ENCODE measurements at regions not wholly inside any gene's neighbourhood (a gene's known extent, or its start where the extent isn't known, plus 50 kb on each side); places are given as distances from the start of the nearest gene placed in this dataset.
"Not testable (repeated sequence)": the region's sequence is repeated elsewhere in the genome, so short reads cannot be mapped to it uniquely, and the experiment has no call there.

DNA sequence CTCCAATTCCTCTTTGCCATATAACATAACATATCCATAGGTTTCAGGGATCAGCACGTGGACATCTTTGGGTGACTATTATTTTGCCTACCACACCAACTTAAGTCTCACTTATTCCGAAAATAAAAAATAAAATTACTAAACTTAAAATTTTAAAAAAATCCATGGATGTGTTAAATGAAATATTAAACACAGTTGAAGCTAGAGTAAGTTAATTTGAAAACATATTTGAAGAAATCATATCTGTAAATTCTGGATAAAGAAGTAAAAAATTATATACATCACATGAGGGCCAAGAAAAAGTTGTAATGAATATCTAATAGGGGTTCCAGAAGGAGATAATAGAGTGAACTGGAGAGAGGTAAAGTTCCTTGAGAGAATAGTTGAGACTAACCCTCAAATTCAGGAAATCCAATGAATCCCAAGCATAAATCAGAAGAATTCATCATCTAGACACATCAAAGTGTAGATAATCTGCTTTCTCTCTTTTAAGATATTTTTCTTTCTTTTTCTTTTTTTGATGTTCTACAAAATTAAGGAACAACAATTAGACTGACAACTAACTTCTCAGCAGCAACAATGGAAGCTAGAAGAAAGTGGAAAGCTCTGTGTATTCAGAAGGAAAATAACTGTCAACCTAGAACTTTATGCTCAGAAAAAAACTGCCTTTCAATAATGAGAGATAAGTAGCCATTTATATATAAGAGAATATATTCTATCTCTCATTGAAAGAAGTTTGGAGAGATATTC lies 147.4 kb downstream of the ABHD5 start:
- no peak for DNase-seq (ENCODE audit: low read depth)

DNA sequence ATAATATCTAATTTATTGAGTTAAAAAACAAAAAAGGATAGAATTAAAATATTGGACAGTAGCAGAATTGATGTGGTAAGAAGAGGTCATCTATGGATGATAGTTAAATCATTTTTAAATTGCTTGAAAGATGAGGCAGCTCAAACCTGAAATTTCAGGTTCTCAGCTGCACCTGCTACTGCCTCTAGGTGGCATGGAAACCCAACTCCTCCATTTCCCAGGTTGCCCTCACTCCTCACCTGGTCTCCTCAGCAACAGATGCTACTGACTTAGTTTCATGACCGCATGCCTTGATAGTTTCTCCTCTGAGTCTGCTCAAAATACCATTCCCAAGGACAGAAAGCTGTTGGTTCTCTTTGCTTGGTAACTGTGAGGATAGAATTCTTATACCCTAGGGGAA lies 148.1 kb downstream of the ABHD5 start:
- no peak for DNase-seq (ENCODE audit: low read depth)

DNA sequence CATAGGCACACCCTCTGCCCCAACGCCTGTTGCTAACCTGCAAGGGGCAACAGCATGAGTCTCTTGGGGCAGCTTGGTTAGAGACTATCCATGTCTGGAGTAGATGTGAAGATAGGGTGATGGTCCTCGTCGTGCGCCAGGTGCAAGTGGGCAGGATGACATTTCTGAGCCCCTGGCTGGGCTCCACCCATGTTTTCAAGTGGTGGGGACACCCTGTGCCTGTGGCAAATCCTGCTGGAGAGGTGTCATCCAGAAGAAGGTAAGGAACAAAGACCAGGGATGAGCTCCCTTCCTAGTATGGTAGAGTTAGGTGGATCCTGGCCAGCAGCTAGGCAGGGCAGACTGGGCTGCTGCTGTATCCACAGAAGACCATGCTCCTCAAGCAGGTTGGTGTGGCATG lies 152.6 kb downstream of the ABHD5 start:
- no peak for DNase-seq (ENCODE audit: low read depth)

DNA sequence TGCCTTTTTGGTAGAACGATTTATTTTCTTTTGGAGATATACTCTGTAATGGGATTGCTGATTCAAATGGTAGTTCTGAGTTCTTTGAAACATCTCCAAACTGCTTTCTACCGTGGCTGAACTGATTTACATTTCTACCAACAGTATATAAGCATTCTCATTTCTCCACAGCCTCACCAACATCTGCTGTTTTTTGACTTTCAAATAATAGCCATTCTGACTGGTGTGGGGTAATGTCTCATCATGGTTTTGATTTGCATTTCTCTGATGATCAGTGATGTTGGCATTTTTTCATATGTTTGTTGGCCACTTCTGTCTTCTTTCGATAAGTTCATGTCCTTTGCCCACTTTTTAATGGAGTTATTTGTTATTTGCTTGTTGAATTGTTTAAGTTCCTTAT lies 154.0 kb downstream of the ABHD5 start:
- no peak for DNase-seq (ENCODE audit: low read depth)

DNA sequence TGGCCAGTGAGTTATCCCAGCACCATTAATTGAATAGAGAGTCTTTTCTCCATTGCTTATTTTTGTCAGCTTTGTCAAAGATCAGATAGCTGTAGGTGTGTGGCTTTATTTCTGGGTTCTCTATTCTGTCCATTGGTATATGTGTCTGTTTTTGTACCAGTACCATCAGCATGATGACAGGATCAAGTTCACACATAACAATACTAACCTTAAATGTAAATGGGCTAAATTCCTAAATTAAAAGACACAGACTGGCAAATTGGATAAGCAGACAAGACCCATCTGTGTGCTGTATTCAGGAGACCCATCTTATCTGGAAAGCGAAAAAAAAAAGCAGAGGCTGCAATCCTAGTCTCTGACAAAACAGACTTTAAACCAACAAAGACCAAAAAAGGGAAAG lies 154.8 kb downstream of the ABHD5 start:
- DNase-seq (ENCODE audit: low read depth): not testable (repeated sequence)

DNA sequence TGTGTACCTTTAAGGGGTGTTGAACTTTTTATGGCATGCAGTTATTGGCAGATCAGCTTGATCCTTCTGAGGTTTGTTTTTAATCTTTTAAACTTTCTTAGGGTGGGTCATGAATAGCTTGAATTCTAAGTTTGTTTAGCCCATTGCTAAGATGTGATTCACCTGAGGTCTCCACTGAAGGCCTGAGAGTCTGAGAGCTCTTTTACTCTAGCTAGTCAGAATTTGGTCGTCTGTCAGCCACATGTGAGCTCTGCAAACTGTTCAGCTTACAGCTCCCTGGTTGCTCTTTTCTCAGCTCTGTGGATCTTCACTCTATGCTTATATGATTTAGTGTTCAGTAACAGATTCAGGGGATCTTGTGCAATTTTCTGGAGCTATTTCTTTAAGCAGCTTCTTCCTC lies 161.3 kb downstream of the ABHD5 start:
- DNase-seq (ENCODE audit: low read depth): no peak

DNA sequence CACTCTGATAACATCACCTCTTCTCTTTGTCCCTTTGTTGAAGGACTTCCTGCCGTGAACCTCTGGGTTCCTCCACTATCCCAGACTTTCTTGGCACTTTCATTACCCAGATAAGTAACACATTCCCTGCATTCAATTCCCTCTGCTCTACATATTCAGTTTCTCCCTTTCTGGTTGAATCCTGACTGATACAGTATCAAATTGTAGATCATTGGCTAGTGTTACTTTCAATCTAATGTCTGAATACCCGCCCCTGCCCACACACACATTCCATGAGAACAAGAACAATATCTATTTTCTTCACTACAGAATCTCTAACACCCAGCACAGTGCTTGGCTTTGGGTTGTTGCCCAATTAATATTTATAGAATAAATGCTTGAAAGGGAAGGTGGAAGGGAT lies 163.5 kb downstream of the ABHD5 start:
- no peak for DNase-seq (ENCODE audit: low read depth)

DNA sequence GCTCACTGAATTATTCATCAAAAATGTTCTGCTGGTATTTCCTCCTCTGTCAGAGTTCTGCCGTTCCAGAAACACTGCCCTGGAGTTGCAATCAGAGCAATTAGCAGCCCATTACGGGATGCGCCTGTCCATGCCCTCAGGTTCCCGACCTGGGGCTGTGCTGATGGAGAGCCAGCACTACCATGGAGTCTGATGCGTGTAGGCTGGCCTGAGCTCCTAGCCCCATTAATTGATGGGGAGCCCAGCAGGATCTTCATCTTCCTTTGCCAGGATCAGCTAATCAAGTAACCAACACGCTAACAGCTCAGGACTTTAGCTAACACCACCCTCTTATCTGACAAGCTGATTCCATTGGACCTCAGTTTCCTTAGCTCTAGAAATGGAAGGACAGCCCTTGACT lies 164.2 kb downstream of the ABHD5 start:
- DNase-seq (ENCODE audit: low read depth): no peak

DNA sequence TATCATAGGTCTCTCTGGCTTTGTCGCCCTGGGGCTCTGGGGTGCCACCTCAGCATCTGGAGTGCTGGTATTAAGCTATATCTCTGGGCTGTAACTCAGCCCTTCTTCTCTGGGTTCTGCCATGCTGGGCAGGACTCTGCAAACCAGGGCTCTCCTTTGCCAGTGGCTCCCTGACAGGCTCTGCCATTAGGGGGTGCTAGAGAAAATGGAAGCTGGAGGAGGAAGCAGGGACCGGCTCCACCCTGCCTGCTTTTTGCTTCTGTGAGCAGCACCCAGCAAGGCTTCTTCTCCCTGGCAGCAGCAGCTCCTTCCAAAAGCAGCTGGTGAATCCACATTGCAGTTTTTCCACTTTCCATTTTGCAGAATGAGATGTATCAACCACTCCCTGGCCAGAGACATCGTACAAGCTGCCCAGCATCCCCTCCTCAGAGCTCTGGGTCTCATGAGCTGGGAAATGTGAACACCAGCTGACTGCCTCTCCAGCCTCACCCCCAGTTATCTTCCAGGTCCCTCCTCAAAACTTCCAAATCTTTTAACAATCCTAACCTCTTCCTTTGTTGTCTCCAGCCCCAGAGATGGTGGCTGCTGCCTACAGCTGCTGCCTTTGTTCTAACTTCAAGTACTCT lies 165.0 kb downstream of the ABHD5 start:
- peak; percentile 12 for DNase-seq (ENCODE audit: low read depth)

DNA sequence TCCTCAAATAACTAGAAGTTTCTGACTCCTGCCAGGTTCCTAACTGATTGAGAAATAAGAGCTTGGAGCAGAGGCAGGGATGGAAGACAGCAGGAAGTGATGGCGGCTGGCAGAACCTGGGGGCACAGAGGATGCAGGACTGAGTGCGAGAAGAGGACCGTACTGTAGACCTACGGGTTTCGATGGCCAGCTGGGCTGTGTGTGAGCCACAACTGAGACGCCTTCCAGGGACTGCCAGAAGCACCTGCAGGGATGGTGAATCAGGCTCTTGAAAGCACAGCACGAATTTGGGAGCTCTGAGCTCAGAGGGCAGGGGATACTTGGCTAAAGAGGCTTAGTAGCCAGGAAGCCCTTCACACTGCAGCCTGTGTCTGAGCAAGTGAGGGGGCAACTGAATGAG lies 165.6 kb downstream of the ABHD5 start:
- no peak for DNase-seq (ENCODE audit: low read depth)

DNA sequence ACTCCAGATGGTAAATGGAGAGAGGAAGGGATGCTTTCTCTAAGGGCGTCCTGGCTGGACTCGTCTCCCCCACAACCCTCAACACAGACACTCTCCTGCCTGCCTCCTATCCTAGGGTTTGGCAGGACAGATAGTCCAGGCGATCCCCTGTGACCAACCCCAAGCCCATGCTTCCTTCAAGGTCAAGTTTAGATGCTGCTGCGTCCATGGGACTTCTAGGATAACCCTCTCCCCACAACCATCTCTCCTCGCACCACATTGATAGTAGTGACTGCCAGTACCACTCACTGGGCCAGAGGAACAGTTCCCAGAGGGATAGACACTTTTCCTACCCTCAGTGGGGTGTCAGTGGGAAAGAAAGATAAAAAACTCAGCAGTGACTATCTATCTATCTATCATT lies 166.0 kb downstream of the ABHD5 start:
- no peak for DNase-seq (ENCODE audit: low read depth)

DNA sequence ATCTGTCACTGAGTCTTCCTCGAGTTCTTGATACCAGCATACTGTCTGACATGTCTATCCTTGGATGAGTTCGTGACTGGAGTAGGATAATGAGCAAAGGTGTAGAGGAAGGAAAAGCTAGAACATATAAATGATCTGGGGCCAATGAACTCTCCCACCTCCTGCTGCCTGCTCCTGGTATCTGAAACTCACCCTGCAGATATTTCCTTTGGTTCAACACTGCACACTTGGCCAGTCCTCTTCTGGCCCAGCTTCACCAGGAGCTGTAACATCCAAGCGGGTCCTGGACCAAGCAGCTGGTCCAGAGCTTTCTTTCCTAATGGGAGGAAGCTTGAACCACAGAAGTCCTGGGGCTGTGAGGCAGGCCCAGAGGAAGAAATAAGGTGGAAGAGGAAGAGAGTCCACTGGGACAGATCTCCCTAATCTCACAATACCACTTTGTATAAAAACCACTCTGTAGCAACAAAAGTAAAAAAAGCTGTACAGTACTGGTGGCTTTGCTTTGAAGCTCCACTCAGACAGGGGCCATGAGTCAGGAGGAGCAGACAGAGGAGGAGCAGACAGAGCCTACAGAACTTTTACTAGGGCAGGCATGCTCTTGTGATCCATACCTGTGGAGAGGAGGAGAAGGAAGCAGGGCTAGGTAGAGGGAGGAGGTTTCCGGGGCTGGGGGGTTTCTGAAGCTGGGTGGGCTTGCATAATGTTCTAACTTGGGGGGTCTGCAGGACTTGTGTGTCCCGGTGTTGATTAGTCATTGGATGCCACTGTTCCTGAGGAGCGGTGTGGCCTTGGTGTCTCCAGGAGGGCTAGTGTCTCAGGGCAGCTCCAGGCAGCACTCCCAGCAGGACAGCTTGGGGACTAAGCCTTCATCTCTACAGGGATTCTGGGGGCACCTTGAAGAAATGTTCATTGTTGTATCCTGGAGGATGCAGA lies 166.9 kb downstream of the ABHD5 start:
- no peak for DNase-seq (ENCODE audit: low read depth)

DNA sequence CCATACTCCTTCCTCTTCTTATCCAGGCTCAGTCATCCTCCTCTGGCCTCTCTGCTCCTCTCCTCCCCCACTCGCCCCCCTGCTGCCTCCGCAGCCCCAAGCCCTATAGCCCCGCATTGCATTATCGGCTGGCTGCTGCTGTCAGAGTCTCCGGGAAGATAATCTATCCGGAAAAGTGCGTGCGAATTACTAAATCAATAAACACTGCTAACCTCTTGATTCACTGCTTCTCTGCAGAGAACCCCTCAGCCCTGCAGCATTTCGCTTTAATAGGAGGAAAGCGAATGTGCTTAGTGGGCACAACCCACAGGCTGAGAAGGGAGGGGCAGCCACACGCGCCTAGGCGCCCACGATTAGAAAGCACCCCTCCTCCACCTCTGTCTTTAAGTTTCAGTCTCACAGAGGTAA lies 167.6 kb downstream of the ABHD5 start:
- DNase-seq (ENCODE audit: low read depth): no peak

DNA sequence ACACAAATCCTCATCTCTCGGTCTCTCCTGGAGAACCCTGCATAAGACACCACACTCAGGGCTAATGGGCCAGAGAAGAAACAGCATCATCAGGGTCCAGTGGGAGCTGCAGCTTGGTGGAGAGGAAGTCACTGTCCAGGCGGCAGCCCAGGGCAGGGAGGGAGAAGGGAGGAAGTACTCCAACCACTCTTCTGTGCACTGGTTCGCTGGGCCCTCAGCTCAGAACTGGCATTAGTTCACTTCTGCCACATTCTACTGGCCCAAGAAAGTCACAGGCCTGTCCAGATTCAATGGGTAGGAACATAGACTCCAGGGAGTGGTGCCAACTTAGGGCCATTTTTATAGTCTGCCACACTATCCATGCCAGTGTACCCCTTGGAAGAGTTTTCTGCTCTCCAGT lies 169.0 kb downstream of the ABHD5 start:
- no peak for DNase-seq (ENCODE audit: low read depth)

DNA sequence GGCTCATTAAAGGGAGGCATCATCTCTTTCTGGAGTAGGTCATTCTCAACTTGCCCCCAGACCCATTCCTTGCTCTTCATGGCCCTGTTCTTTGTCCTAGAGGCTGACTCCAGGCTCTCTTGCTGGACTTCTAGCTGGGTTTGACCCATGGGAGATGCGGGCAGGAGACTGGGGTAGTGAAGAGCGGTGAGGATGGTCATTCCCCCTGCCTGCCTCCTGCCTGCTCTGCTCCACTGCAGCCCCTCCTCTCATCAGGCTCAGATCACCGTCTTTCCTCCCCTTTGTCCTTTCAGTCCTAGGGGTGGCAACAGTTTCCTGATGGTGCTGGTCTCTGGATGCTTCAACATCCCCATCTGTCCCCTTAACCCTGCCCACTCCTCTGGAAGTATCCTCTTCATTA lies 170.9 kb downstream of the ABHD5 start:
- no peak for DNase-seq (ENCODE audit: low read depth)

DNA sequence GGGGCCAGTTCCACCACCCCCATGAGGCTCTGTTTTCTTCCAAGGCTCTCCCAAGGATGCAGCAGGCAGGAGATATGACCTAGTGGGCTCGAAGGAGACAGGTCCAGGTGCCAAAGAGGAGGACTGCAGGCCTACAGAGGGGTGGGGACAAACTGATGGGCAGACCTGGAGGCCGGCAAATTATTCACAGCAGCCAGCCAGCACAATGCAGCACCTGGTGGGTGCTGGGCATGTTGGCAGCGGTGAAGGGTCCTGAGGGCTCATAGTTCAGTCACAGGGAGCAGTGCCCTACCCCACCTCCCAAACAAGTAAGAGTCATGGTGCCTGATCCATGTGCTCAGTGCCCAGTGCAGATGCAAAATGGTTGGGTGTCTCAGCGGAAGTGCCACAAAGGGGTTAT lies 171.7 kb downstream of the ABHD5 start:
- no peak for DNase-seq (ENCODE audit: low read depth)

DNA sequence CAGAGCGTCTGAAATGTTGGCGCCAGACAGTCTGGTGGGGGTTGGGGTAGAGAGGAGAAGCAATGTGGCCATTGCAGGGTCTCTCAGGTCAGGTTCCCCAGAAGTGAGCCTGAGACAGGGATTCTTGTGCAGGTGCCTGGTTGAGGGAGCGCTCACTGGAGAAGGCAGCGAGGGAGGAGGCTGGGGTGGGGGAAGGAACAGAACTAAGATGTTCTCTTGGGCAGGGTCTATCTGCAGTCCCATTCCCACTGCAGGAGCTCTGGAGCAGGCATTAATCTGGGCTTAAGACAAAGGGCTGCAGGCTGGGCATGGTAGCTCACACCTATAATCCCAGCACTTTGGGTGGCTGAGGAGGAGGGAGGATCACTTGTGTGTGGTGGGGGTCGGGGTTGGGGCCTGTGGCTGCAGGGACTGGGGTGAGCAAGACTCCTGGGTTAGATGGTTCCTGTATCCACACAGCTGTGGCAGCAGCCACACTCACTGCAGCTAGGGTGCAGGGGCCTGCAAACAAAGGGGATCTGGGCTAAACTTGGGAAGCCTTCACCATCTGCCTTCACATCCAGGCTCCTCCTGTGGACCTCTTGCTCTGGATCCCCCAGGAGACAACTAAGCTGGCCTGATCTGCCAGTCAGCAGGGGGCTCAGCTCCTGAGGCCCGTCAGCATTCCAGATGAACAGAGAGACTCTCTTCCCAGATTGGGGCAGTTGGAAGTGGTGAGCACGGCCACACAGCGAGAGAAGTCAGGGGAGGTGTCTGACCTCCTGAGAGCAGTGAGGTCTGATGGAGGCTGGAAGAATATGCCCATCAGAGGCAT lies 172.5 kb downstream of the ABHD5 start:
- no peak for DNase-seq (ENCODE audit: low read depth)

DNA sequence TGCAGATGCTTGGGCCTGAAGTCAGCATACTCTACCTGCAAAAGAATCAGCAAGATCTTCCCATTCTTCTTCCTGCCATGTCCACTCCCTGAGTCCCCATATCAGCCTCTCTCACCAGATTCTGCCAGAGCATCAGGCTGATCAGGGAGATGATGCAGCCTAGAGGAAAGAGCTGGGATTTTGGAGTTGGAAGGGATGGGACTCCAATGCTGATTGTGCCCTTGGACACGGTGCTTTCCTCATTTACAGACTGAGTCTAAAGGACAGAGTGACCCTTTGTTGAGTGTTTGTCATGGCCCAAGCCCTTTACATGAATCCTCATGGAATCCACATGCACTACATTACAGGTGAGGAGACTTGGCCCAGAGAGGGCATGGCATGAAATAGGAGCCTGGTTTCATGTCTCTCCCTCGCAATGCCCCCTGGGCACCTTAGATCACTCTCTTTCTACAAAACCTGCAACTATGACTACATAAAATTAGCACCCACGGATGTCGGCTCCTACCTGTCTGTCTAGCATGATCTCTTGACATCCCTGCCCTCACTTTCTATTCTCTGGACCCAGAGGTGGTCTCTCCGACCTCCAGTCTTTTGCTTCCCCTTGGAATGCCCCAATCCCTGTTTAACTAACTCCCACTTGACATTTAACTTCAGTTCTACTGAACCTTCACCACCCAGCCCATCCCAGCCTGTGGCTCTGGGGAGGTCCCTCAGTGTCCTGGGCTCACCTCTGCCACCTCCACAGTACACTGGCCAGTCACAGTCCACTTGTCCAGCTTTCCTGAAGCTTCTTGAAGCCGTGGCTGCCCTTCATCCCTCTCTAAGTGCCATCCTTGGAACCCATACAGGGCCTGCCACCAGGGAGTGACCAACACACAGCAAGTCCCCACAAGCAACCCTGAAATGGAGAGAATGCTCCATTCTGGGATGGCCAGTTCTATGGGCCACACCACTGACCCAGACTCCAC lies 173.5 kb downstream of the ABHD5 start:
- no peak for DNase-seq (ENCODE audit: low read depth)

DNA sequence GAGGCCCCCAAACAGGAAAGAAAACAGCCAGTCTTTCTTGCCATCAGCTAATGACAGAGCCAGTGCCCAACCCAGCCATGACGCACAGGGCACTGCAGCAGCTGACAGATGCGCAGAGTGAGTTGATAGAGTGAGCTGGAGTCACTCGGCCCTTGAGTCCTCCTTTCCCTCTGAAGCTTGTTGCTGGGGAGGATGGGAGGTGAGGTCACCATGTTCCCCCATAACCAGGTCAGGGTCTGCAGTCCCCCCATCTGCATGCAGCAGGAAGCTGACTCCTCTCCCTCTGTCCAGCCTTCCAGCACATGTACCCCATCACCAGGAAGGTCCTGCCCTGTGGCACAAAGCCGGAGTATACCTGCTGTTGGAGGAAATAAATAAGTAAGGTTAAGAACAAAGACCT lies 174.6 kb downstream of the ABHD5 start:
- DNase-seq (ENCODE audit: low read depth): no peak

DNA sequence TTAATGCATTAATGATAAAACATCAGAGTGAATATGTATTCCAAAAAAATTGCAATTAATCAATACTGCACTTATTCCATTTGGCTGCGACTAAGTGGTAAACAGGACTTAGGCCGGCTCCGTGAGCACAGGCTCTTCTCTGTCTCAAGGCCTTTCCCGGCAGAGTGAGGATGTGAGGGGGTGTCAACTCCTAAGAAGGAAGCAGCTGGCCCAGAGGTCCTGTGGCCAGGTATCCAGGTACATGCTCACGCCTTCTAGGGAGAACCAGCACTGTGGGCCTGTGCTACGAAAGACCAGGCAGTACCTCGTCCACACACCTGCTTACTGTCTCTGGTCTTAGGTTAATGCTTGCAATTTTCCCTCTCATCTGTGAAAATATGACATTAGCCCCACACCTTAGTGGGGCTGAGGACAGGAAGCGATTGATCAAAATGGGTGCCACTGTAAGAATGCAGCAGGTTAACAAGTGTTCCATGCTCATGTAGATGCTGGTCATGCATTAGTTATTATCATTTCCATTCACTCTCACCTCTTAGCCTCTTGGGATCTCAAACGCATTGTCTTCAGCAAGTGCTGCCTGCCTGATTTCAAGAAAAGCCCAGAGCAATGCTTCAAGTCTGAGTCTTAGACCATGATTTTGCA lies 175.3 kb downstream of the ABHD5 start:
- no peak for DNase-seq (ENCODE audit: low read depth)
